ENCODE measurements at regions not wholly inside any gene's neighbourhood (a gene's known extent, or its start where the extent isn't known, plus 50 kb on each side); places are given as distances from the start of the nearest gene placed in this dataset.
"Not testable (repeated sequence)": the region's sequence is repeated elsewhere in the genome, so short reads cannot be mapped to it uniquely, and the experiment has no call there.

DNA sequence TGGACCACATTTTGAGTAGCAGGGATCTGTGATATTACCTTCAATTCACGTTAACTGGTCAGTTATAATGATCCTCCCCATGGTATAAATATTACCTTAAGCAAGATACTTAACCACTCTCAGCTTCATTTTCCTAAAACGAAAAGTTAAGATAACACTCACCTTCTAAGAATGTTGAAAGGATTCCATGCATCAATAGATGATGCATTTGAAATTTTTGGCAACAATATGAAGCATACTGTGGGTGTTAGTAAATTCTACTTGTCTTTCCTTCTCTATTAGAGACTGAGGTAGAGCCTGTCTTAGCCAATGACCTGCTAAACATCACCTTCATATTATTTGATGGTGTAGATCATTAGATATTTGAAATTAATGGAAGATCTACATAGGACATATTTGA is 331.7 kb upstream of the TMC3 start:
- H3K79me1 ChIP-seq (ENCODE audit: insufficient read depth, low read depth, low read length, poor library complexity, severe bottlenecking); H3K4ac ChIP-seq (ENCODE audit: low read depth, low read length); H4K20me1 ChIP-seq (ENCODE audit: control insufficient read depth, insufficient read depth, insufficient read length); H2AK5ac ChIP-seq (ENCODE audit: insufficient read length, low read length); H3K23me2 ChIP-seq (ENCODE audit: insufficient read length, low read depth, low read length, poor library complexity, severe bottlenecking); H2AFZ ChIP-seq (ENCODE audit: low read length); H3K27ac Mint-ChIP-seq; H2BK5ac ChIP-seq (ENCODE audit: insufficient read length, low read length); H4K91ac ChIP-seq (ENCODE audit: insufficient read length, low read depth, low read length); H3T11ph ChIP-seq (ENCODE audit: low read length); H3K4me2 ChIP-seq (ENCODE audit: insufficient read depth, insufficient read length, low read length); H3K9me3 ChIP-seq (ENCODE audit: control insufficient read depth, low read depth, low read length); H2BK20ac ChIP-seq (ENCODE audit: low read depth, low read length, poor library complexity, severe bottlenecking); H4K8ac ChIP-seq (replicated peaks; ENCODE audit: insufficient read length, low read depth, low read length); H3K18ac ChIP-seq (ENCODE audit: insufficient read length, low read depth, low read length); H3K4me1 Mint-ChIP-seq; H3K4me3 Mint-ChIP-seq; H4K5ac ChIP-seq (ENCODE audit: insufficient read length, low read depth, low read length); H3K79me2 ChIP-seq (ENCODE audit: insufficient read depth, low read length); H3K9me3 Mint-ChIP-seq; H3K36me3 Mint-ChIP-seq (ENCODE audit: insufficient read depth in 1 of 3, low read depth in 3 of 3); H2BK15ac ChIP-seq (ENCODE audit: low read depth, low read length); H3K4me1 ChIP-seq (ENCODE audit: insufficient read depth, low read length); H3K27ac ChIP-seq (ENCODE audit: insufficient read length, low read depth, low read length); DNase-seq; H3K14ac ChIP-seq (ENCODE audit: insufficient read depth, low read length); H3K56ac ChIP-seq (ENCODE audit: insufficient read length, low read depth, low read length); H2BK120ac ChIP-seq (ENCODE audit: low read depth, low read length, poor library complexity, severe bottlenecking); H2BK12ac ChIP-seq (ENCODE audit: insufficient read length, low read depth, low read length); H3K9ac ChIP-seq (ENCODE audit: extremely low read depth, insufficient read length, low read length); H3K27me3 Mint-ChIP-seq (ENCODE audit: low read depth); H3K27me3 ChIP-seq (ENCODE audit: insufficient read depth, low read length); H3K23ac ChIP-seq (ENCODE audit: insufficient read length, low read depth, low read length): not testable (repeated sequence)
- WGBS (ENCODE audit: extremely low coverage, insufficient read length, low lambda C conversion rate) = no CpG with 5 or more reads among the region's 2 CpGs

All from H9 (cell line).